Neuronal stem cell (in vitro differentiated cells): ENCODE measurements at regions not wholly inside any gene's neighbourhood (a gene's known extent, or its start where the extent isn't known, plus 50 kb on each side); places are given as distances from the start of the nearest gene placed in this dataset.

Experiments used
- DNase-seq: peaks from one replicate; pipeline ENCODE4 v3.0.0-alpha.2; 2013; ENCODE audit warnings: low spot score
- H2AFZ ChIP-seq: one replicate; pipeline ENCODE4 v1.6.1; 2013; ENCODE audit warnings: mild to moderate bottlenecking, low read length, inconsistent platforms
- H2AK5ac ChIP-seq: 2 replicates; pipeline ENCODE4 v1.6.1; 2013; ENCODE audit warnings: low read depth, mild to moderate bottlenecking, inconsistent platforms, low read length, moderate library complexity, mixed read lengths
- H2BK120ac ChIP-seq: 2 replicates; pipeline ENCODE4 v1.6.1; 2013; ENCODE audit warnings: low read depth, mild to moderate bottlenecking, inconsistent platforms, low read length, moderate library complexity, mixed read lengths
- H2BK12ac ChIP-seq: one replicate; pipeline ENCODE4 v1.6.1; 2013; ENCODE audit warnings: low read length, inconsistent platforms
- H2BK15ac ChIP-seq: 2 replicates; pipeline ENCODE4 v1.6.1; 2013; ENCODE audit warnings: mild to moderate bottlenecking, low read length, inconsistent platforms, mixed read lengths
- H2BK5ac ChIP-seq: one replicate; pipeline ENCODE4 v1.6.1; 2013; ENCODE audit warnings: inconsistent platforms, mild to moderate bottlenecking, low read length, moderate library complexity
- H3K14ac ChIP-seq: one replicate; pipeline ENCODE4 v1.6.1; 2013; ENCODE audit warnings: low read length, inconsistent platforms
- H3K18ac ChIP-seq: 2 replicates; pipeline ENCODE4 v1.6.1; 2013; ENCODE audit warnings: low read length, inconsistent platforms
- H3K23ac ChIP-seq: 2 replicates; pipeline ENCODE4 v1.6.1; 2013; ENCODE audit warnings: low read depth, mild to moderate bottlenecking, mixed read lengths, low read length, inconsistent platforms; ENCODE audit not compliant: poor library complexity
- H3K27ac ChIP-seq: replicated peaks from 3 replicates; pipeline ENCODE4 v1.5.1; 2013; ENCODE audit warnings: low read length, inconsistent platforms
- H3K27me3 ChIP-seq, 3 experiments: 2 replicates each; pipeline ENCODE4 v1.6.1; 2013; ENCODE audit warnings: low read length in 3 of 3, mild to moderate bottlenecking in 2 of 3, inconsistent platforms in 1 of 3, low read depth in 1 of 3, mixed read lengths in 1 of 3, moderate library complexity in 1 of 3; ENCODE audit not compliant: control insufficient read depth in 3 of 3, insufficient read depth in 3 of 3
- H3K36me3 ChIP-seq, 2 donors: replicated peaks in 1 of 2; 2 replicates each; pipeline ENCODE4 v1.6.1; 2013; ENCODE audit warnings: low read length in 2 of 2; ENCODE audit not compliant: control insufficient read depth in 2 of 2, insufficient read depth in 2 of 2
- H3K4ac ChIP-seq: 2 replicates; pipeline ENCODE4 v1.6.1; 2013; ENCODE audit warnings: inconsistent platforms, mild to moderate bottlenecking, low read length, moderate library complexity
- H3K4me1 ChIP-seq, 2 donors: 1 replicate in 1 of 2; 2 replicates in 1 of 2; pipeline ENCODE4 v1.6.1; 2013; ENCODE audit warnings: low read length in 2 of 2, low read depth in 1 of 2; ENCODE audit not compliant: control insufficient read depth in 2 of 2, insufficient read depth in 1 of 2
- H3K4me2 ChIP-seq: one replicate; pipeline ENCODE4 v1.6.1; 2013; ENCODE audit warnings: mild to moderate bottlenecking, low read length, inconsistent platforms; ENCODE audit not compliant: insufficient read depth, poor library complexity, severe bottlenecking
- H3K4me3 ChIP-seq, 2 donors: 2 replicates each; pipeline ENCODE4 v1.5.1; 2013; ENCODE audit warnings: low read length in 2 of 2, mild to moderate bottlenecking in 2 of 2, inconsistent platforms in 1 of 2, moderate library complexity in 1 of 2
- H3K79me1 ChIP-seq: one replicate; pipeline ENCODE4 v1.6.1; 2013; ENCODE audit warnings: low read depth, mild to moderate bottlenecking, inconsistent platforms, low read length, moderate library complexity
- H3K9ac ChIP-seq: one replicate; pipeline ENCODE4 v1.6.1; 2013; ENCODE audit warnings: mild to moderate bottlenecking, low read depth, low read length, inconsistent platforms; ENCODE audit not compliant: poor library complexity
- H3K9me3 ChIP-seq, 2 donors: replicated peaks in 1 of 2; 2 replicates each; pipeline versions ENCODE3 to v1.6.1; 2013; ENCODE audit warnings: low read length in 2 of 2, mild to moderate bottlenecking in 2 of 2, inconsistent platforms in 1 of 2, low read depth in 1 of 2, mixed read lengths in 1 of 2, moderate library complexity in 1 of 2; ENCODE audit not compliant: control insufficient read depth in 2 of 2, insufficient read depth in 1 of 2
- H4K8ac ChIP-seq: one replicate; pipeline ENCODE4 v1.6.1; 2013; ENCODE audit warnings: low read depth, mild to moderate bottlenecking, inconsistent platforms, low read length, moderate library complexity
- H4K91ac ChIP-seq: one replicate; pipeline ENCODE4 v1.6.1; 2013; ENCODE audit warnings: low read length, low read depth, mild to moderate bottlenecking, inconsistent platforms; ENCODE audit not compliant: poor library complexity
- WGBS, 2 donors: extraction: QIAGEN DNeasy Blood & Tissue Kit; methylation state at CpG; one replicate each; pipeline ENCODE4 v1.1.7; 2013; ENCODE audit warnings: missing lambda C conversion rate in 2 of 2, mixed read lengths in 1 of 2; ENCODE audit not compliant: insufficient read length in 2 of 2, insufficient replicate concordance in 1 of 2; ENCODE audit errors: extremely low coverage in 2 of 2; 5-methylcytosine and 5-hydroxymethylcytosine counted together

DNA sequence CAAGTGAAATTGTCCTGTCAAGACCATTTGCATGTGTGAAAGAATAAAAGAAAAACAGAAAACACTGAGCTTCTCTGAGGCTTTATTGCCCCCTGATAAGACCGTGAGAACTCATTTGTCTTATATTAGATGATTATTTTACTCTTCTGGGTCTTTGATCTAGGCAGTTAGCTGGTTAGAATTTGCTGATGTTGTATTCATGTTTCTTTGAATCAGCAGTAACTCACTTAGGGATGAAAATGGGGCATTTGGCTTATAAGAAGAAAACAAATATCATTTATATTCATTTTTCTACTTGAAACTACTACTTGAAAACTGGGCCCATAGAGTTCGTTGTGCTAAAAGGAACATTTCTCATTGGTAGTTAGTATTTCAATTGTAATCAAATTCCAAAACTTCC, 93.1 kb upstream of the RBFOX1 start:
- Histone ChIP-seq H3K23ac (no peak overlapping the region), H2AK5ac (no peak overlapping the region), H2AFZ (no peak overlapping the region), H4K91ac (no peak overlapping the region), H3K9me3 (peaks cover 0 to 2% of the 10 kb centered on the region in 2 donors), H2BK15ac (no peak overlapping the region), H3K14ac (no peak overlapping the region), H3K9ac (no peak overlapping the region), H3K27ac (no peak overlapping the region), H3K18ac (no peak overlapping the region), H3K36me3 (no peaks in the 10 kb centered on the region), H2BK120ac (no peak overlapping the region), H4K8ac (no peak overlapping the region), H3K27me3 (no peaks in the 10 kb centered on the region), H3K4me1 (no peaks in the 10 kb centered on the region), H3K4me3 (no peak overlapping the region), H3K79me1 (no peaks in the 10 kb centered on the region), H3K4ac (no peak overlapping the region), H3K4me2 (no peak overlapping the region), H2BK12ac (no peak overlapping the region), H2BK5ac (no peak overlapping the region)
- no peak for DNase-seq
- WGBS, 2 donors = no CpG with 5 or more reads among the region's 2 CpGs

GRCh38 chr16:7236824-7237410, 95.7 kb upstream of the RBFOX1 start:
- Histone ChIP-seq H4K91ac (no peak overlapping the region), H2BK15ac (no peak overlapping the region), H2AK5ac (no peak overlapping the region), H2AFZ (no peak overlapping the region), H3K27me3 (no peaks in the 10 kb centered on the region), H2BK5ac (no peak overlapping the region), H3K18ac (no peak overlapping the region), H2BK120ac (no peak overlapping the region), H3K4ac (no peak overlapping the region), H3K4me1 (no peaks in the 10 kb centered on the region), H4K8ac (no peak overlapping the region), H3K14ac (no peak overlapping the region), H2BK12ac (no peak overlapping the region), H3K9me3 (no peaks in the 10 kb centered on the region), H3K27ac (no peak overlapping the region), H3K23ac (no peak overlapping the region), H3K4me3 (no peak overlapping the region), H3K9ac (no peak overlapping the region), H3K79me1 (no peaks in the 10 kb centered on the region), H3K36me3 (no peaks in the 10 kb centered on the region), H3K4me2 (no peak overlapping the region)
- DNase-seq = no peak
- no CpG with 5 or more reads among the region's 6 CpGs for WGBS, 2 donors

DNA sequence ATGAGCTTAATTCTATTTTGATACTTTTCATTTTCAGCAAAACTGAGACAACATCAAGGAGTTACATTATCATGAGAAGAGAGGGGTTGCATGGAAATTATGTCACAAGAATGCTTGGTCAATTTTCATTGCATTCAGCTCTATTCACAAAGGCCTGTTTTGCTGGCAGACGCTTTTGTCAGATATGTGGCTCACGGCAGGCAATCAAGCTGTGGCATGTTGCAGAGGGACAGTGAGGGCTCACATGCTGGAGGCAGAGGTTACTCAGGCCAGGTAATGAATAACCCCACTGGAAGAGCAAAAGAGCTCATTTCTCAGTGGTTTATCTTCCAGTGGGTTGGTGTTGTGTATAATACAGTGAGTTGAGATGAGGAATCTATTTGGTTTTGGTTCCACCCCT, 98.7 kb upstream of the RBFOX1 start:
- no peaks in the 10 kb centered on the region for H3K36me3 ChIP-seq
- no peak overlapping the region for H3K4ac ChIP-seq
- no peak overlapping the region for H3K4me3 ChIP-seq
- H2BK15ac ChIP-seq = no peak overlapping the region
- no peak overlapping the region for H3K14ac ChIP-seq
- H4K91ac ChIP-seq = no peak overlapping the region
- H4K8ac ChIP-seq = no peak overlapping the region
- no peak overlapping the region for H2BK120ac ChIP-seq
- H3K18ac ChIP-seq = no peak overlapping the region
- H3K9me3 ChIP-seq = no peaks in the 10 kb centered on the region
- no peak overlapping the region for H3K27ac ChIP-seq
- H3K27me3 ChIP-seq = no peaks in the 10 kb centered on the region
- no peak overlapping the region for H3K23ac ChIP-seq
- no peaks in the 10 kb centered on the region for H3K4me1 ChIP-seq
- WGBS, 2 donors = no CpG with 5 or more reads among the region's 2 CpGs
- no peaks in the 10 kb centered on the region for H3K79me1 ChIP-seq
- no peak for DNase-seq
- H3K4me2 ChIP-seq = no peak overlapping the region
- H3K9ac ChIP-seq = no peak overlapping the region
- no peak overlapping the region for H2AFZ ChIP-seq
- no peak overlapping the region for H2BK12ac ChIP-seq
- H2AK5ac ChIP-seq = no peak overlapping the region
- no peak overlapping the region for H2BK5ac ChIP-seq

- no peak overlapping the region for H2BK120ac ChIP-seq
- H4K8ac ChIP-seq = no peak overlapping the region
These were observed 100.9 kb upstream of the RBFOX1 start for GRCh38 chr16:7231762-7232161.

More at GRCh38 chr16:7231762-7232161, 100.9 kb upstream of the RBFOX1 start:
- Histone ChIP-seq H2BK15ac (no peak overlapping the region), H3K4me1 (peaks cover 0 to 7% of the 10 kb centered on the region in 2 donors), H3K79me1 (no peaks in the 10 kb centered on the region), H3K9me3 (no peaks in the 10 kb centered on the region), H3K18ac (no peak overlapping the region), H3K27ac (no peak overlapping the region), H3K4me2 (no peak overlapping the region), H3K4me3 (no peak overlapping the region), H3K9ac (no peak overlapping the region), H4K91ac (no peak overlapping the region), H3K36me3 (no peaks in the 10 kb centered on the region), H3K4ac (no peak overlapping the region), H3K27me3 (no peaks in the 10 kb centered on the region), H2BK12ac (no peak overlapping the region), H2BK5ac (no peak overlapping the region), H3K14ac (no peak overlapping the region), H3K23ac (no peak overlapping the region), H2AFZ (no peak overlapping the region), H2AK5ac (no peak overlapping the region)
- DNase-seq = no peak
- WGBS, 2 donors = no CpG with 5 or more reads among the region's 5 CpGs
